ENCODE measurements at regions not wholly inside any gene's neighbourhood (a gene's known extent, or its start where the extent isn't known, plus 50 kb on each side); places are given as distances from the start of the nearest gene placed in this dataset.

- no peak overlapping the region for H4K91ac ChIP-seq (ENCODE audit: insufficient read depth, low read depth, low read length)
- no peak overlapping the region for H2BK120ac ChIP-seq (ENCODE audit: low read depth, low read length)
- H2BK5ac ChIP-seq (ENCODE audit: low read depth, low read length, poor library complexity, severe bottlenecking): no peak overlapping the region
- H2AFZ ChIP-seq (replicated peaks; ENCODE audit: low read length, poor library complexity): no peak overlapping the region
- no peak overlapping the region for H3K4me3 ChIP-seq (ENCODE audit: insufficient read depth, low read depth, low read length)
- H2AK9ac ChIP-seq (replicated peaks; ENCODE audit: low read depth, low read length, poor library complexity): no peak overlapping the region
- H3K56ac ChIP-seq (ENCODE audit: extremely low read depth, insufficient read depth, low read length): no peak overlapping the region
- dilution Hi-C loops (cut with HindIII; ENCODE audit: low sequenced_read_pairs, unreplicated experiment) (no loop called here), in situ Hi-C loops (cut with MboI; ENCODE audit: low sequenced_read_pairs) (no loop called here), intact Hi-C loops (cut with micrococcal nuclease) (loop anchor here (10.0 kb wide), 1 partner anchor 545 kb away; no protein-coding TSS in a partner anchor)
- no peaks in the 10 kb centered on the region for H3K9me1 ChIP-seq (ENCODE audit: insufficient read depth, low read length)
- no peak overlapping the region for H3K4ac ChIP-seq (ENCODE audit: low read depth, low read length)
- no CpG with 5 or more reads among the region's 3 CpGs for WGBS, 2 experiments (ENCODE audit: extremely low coverage in 2 of 2, insufficient read length in 1 of 2)
- CTCF ChIA-PET: no interaction called here
- no TSS peak for BruUV-seq (replicated peaks)
- no peaks in the 10 kb centered on the region; the same call in 1 of the 2 replicates for H3K27me3 ChIP-seq (ENCODE audit: control insufficient read depth, insufficient read depth, low read length)
- no peaks in the 10 kb centered on the region for H3K4me1 ChIP-seq (ENCODE audit: control insufficient read depth, insufficient read depth, low read length)
- H2BK20ac ChIP-seq (ENCODE audit: low read depth, low read length): no peak overlapping the region
- H3K14ac ChIP-seq (replicated peaks; ENCODE audit: low read depth, low read length): no peak overlapping the region
- no peaks in the 10 kb centered on the region for H3K36me3 ChIP-seq (ENCODE audit: control insufficient read depth, insufficient read depth, low read length)
- no peaks in the 10 kb centered on the region for H3K79me1 ChIP-seq (ENCODE audit: low read depth in 1 of 2, low read length in 2 of 2)
- no peaks in the 10 kb centered on the region; the same call in none of the 2 replicates for H3K9me3 ChIP-seq (ENCODE audit: control insufficient read depth, insufficient read depth, low read length)
- H3K23ac ChIP-seq (ENCODE audit: low read depth, low read length): no peak overlapping the region
- H3K4me2 ChIP-seq (ENCODE audit: low read depth, low read length): no peak overlapping the region
- H3K18ac ChIP-seq (ENCODE audit: low read depth, low read length): no peak overlapping the region
- POLR2A ChIA-PET (ENCODE audit: unreplicated experiment): no interaction called here
- H2AK5ac ChIP-seq (ENCODE audit: low read depth, low read length): no peak overlapping the region
- H4K5ac ChIP-seq (ENCODE audit: low read depth, low read length): no peak overlapping the region
- H4K8ac ChIP-seq (ENCODE audit: low read depth in 2 of 2, low read length in 2 of 2): no peak overlapping the region
- DNase-seq (no peak), ATAC-seq (ENCODE audit: low read depth) (no peak)
- no peak overlapping the region for H3K27ac ChIP-seq (ENCODE audit: insufficient read depth, low read length)
- TF ChIP-seq NFE2L2 (IDR thresholded peaks at IDR 0.05; ENCODE audit: low read depth, low read length) (no peak), BHLHE40 (IDR thresholded peaks at IDR 0.05; ENCODE audit: low read depth, low read length) (no peak), RFX5 (IDR thresholded peaks at IDR 0.05; ENCODE audit: low read depth, low read length) (no peak), MXI1 (IDR thresholded peaks at IDR 0.05; ENCODE audit: borderline replicate concordance, low read depth, low read length) (no peak), CEBPB (IDR thresholded peaks at IDR 0.05; ENCODE audit: low read depth, low read length) (no peak), FOS (IDR thresholded peaks at IDR 0.05; ENCODE audit: low read depth, low read length) (no peak), SMC3 (IDR thresholded peaks at IDR 0.05; ENCODE audit: low read depth, low read length) (no peak)
- TF ChIP-seq, protein P1, sequence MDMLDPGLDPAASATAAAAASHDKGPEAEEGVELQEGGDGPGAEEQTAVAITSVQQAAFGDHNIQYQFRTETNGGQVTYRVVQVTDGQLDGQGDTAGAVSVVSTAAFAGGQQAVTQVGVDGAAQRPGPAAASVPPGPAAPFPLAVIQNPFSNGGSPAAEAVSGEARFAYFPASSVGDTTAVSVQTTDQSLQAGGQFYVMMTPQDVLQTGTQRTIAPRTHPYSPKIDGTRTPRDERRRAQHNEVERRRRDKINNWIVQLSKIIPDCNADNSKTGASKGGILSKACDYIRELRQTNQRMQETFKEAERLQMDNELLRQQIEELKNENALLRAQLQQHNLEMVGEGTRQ (IDR thresholded peaks at IDR 0.05; ENCODE audit: low read depth, low read length): no peak
- no peak overlapping the region for H3K9ac ChIP-seq (ENCODE audit: low read depth, low read length)
- no peaks in the 10 kb centered on the region for H4K20me1 ChIP-seq (ENCODE audit: insufficient read depth, low read length)
- H2BK15ac ChIP-seq (ENCODE audit: low read depth, low read length): no peak overlapping the region
Observed at GRCh38 chrX:99469439-99469838, 940.6 kb downstream of the PCDH19 start.

Measured in IMR-90 (cell line).